ENCODE measurements at regions not wholly inside any gene's neighbourhood (a gene's known extent, or its start where the extent isn't known, plus 50 kb on each side); places are given as distances from the start of the nearest gene placed in this dataset.
"Not testable (repeated sequence)": the region's sequence is repeated elsewhere in the genome, so short reads cannot be mapped to it uniquely, and the experiment has no call there.

DNA sequence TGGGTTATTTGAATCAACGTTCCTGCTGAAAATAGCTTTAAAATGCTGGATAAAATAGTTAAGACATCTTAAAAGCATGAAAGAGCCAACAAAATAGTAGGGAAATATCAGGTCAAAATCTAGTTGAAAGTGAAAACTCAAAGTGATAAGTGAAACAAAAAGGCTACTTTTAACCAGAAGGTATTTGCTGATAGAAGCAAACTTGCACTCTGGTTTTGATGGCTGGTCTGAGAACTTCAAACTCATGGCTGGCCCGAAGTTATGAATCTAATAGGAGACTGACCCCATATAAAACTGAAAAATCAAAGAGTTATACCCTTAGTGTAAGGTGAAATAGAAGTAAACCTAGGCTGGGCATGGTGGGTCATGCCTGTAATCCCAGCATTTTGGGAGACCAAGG lies 66.3 kb upstream of the HOXC13 start:
- DNase-seq: no peak

GRCh38 chr12:53877961-53878360 lies 60.7 kb upstream of the HOXC13 start:
- not testable (repeated sequence) for DNase-seq

GRCh38 chr12:53887006-53887405 lies 51.6 kb upstream of the HOXC13 start:
- peak; percentile 5 for DNase-seq

DNA sequence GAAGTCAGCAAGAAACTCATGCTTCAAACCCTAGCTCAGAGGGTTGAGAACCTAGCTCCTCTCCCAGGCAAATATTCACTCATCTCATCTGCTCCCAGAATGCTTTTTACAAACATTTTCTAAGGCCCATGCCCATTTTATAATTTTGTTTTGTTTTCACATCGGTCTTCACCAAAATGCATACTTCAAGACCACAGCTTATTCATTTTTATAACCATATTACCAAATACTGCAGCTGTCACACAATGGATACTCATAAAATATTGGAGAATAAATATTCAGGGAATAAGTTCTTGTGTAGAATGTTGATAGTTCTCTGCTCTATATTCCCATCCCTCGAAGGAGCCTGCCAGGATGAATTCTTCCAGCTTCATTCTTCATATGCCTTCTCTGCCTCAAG lies 50.8 kb upstream of the HOXC13 start:
- no peak for DNase-seq
